Thoracic aorta (tissue), 2 donors: ENCODE measurements at regions not wholly inside any gene's neighbourhood (a gene's known extent, or its start where the extent isn't known, plus 50 kb on each side); places are given as distances from the start of the nearest gene placed in this dataset.

Experiments used
- ATAC-seq: fragments of 150-250 bp; one replicate; pipeline ENCODE4 v1.8.0; 2017; ENCODE audit warnings: low read depth; ENCODE audit not compliant: insufficient number of reproducible peaks, low FRiP score
- DNase-seq: peaks from one replicate; pipeline ENCODE4 v3.0.0-alpha.2; 2020; ENCODE audit warnings: low spot score
- H3K27ac ChIP-seq, 2 donors: fragments of 200-600 bp; sonication (generic); 1 replicate in 1 of 2; 2 replicates in 1 of 2; pipeline ENCODE4 v1.5.1; 2016; ENCODE audit warnings: mild to moderate bottlenecking in 2 of 2, moderate library complexity in 2 of 2
- H3K27me3 ChIP-seq: fragments of 200-600 bp; sonication (generic); replicated peaks from 2 replicates; pipeline ENCODE4 v1.6.0; 2016; ENCODE audit warnings: mild to moderate bottlenecking; ENCODE audit not compliant: insufficient read depth
- H3K36me3 ChIP-seq: fragments of 200-600 bp; sonication (generic); one replicate; pipeline ENCODE4 v1.5.1; 2016
- H3K4me1 ChIP-seq, 2 donors: fragments of 200-600 bp; sonication (generic); 1 replicate in 1 of 2; 2 replicates in 1 of 2; pipeline versions ENCODE4 v1.5.1 to v1.6.0; 2016; ENCODE audit warnings: low read depth in 2 of 2, mild to moderate bottlenecking in 1 of 2; ENCODE audit not compliant: control insufficient read depth in 1 of 2
- H3K4me3 ChIP-seq: fragments of 200-600 bp; sonication (generic); 2 replicates; pipeline ENCODE4 v1.5.1; 2016; ENCODE audit warnings: mild to moderate bottlenecking
- H3K9me3 ChIP-seq: fragments of 200-600 bp; sonication (generic); 2 replicates; pipeline ENCODE4 v1.5.1; 2016
- TF ChIP-seq, protein P1 (sequence below): fragments of 200-600 bp; sonication (generic); IDR thresholded peaks from one replicate; pipeline ENCODE4 v1.5.1; 2019; ENCODE audit warnings: antibody characterized with exemption

DNA sequence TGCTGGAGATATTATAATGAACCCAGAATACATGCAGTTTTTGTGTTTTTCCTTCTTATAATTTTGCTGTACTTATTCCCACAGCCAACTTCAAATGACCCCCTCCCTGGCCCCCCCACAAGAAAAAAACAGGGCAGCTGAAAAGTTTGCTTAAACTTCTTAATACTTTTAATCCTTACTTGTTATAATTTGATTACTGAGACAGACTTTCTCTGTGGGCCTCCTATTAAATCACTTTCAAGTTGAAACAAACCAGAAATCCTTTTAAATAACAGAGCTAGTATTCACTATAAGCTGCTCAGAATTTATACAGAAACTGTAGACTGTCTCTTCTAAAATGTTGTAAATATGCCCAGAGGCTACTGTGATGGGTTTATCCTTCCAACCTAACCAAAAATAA is 106.3 kb downstream of the CENPW start:
- Histone ChIP-seq H3K27me3 (no peaks in the 10 kb centered on the region), H3K27ac (no peak overlapping the region), H3K4me1 (no peaks in the 10 kb centered on the region), H3K4me3 (no peak overlapping the region), H3K9me3 (no peaks in the 10 kb centered on the region), H3K36me3 (no peaks in the 10 kb centered on the region)
- TF ChIP-seq, protein P1, sequence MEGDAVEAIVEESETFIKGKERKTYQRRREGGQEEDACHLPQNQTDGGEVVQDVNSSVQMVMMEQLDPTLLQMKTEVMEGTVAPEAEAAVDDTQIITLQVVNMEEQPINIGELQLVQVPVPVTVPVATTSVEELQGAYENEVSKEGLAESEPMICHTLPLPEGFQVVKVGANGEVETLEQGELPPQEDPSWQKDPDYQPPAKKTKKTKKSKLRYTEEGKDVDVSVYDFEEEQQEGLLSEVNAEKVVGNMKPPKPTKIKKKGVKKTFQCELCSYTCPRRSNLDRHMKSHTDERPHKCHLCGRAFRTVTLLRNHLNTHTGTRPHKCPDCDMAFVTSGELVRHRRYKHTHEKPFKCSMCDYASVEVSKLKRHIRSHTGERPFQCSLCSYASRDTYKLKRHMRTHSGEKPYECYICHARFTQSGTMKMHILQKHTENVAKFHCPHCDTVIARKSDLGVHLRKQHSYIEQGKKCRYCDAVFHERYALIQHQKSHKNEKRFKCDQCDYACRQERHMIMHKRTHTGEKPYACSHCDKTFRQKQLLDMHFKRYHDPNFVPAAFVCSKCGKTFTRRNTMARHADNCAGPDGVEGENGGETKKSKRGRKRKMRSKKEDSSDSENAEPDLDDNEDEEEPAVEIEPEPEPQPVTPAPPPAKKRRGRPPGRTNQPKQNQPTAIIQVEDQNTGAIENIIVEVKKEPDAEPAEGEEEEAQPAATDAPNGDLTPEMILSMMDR, result no peak
- DNase-seq (no peak), ATAC-seq (no peak)

- no peak for ATAC-seq
- TF ChIP-seq, protein P1, result no peak
- Histone ChIP-seq H3K4me1 (no peaks in the 10 kb centered on the region), H3K36me3 (no peaks in the 10 kb centered on the region), H3K27me3 (no peaks in the 10 kb centered on the region), H3K27ac (no peak overlapping the region), H3K9me3 (no peaks in the 10 kb centered on the region), H3K4me3 (no peak overlapping the region)
- DNase-seq, result no peak
Measured at GRCh38 chr6:126447367-126447766, 107.5 kb downstream of the CENPW start.

GRCh38 chr6:126461045-126461444 is 121.1 kb downstream of the CENPW start:
- Histone ChIP-seq H3K9me3 (no peaks in the 10 kb centered on the region), H3K27ac (no peak overlapping the region), H3K36me3 (no peaks in the 10 kb centered on the region), H3K27me3 (no peaks in the 10 kb centered on the region), H3K4me1 (no peaks in the 10 kb centered on the region), H3K4me3 (no peak overlapping the region)
- DNase-seq (no peak), ATAC-seq (no peak)
- TF ChIP-seq, protein P1, result no peak

DNA sequence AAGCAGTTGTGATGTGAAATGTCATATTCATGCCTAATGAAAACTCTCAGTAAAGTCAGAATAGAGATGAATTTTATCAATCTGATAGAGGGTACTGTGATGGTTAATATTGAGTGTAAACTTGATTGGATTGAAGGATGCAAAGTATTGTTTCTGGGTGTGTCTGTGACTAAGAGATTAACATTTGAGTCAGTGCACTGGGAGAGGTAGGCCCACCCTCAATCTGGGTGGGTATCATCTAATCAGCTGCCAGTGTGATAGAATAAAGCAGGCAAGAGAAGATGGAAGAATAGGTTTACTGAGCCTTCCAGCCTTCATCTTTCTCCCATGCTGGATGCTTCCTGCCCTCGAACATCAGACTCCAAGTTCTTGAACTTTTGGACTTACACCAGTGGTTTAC is 124.3 kb downstream of the CENPW start:
- no peak for ATAC-seq
- H3K9me3 ChIP-seq, result no peaks in the 10 kb centered on the region
- H3K27ac ChIP-seq, result no peak overlapping the region
- H3K4me3 ChIP-seq, result no peak overlapping the region
- H3K4me1 ChIP-seq, result no peaks in the 10 kb centered on the region
- H3K36me3 ChIP-seq, result no peaks in the 10 kb centered on the region
- no peak for DNase-seq
- TF ChIP-seq, protein P1, result no peak
- H3K27me3 ChIP-seq, result no peaks in the 10 kb centered on the region

- DNase-seq (no peak), ATAC-seq (no peak)
- TF ChIP-seq, protein P1, result no peak
- Histone ChIP-seq H3K9me3 (no peaks in the 10 kb centered on the region), H3K4me3 (no peak overlapping the region), H3K4me1 (no peaks in the 10 kb centered on the region), H3K27me3 (no peaks in the 10 kb centered on the region), H3K27ac (no peak overlapping the region), H3K36me3 (no peaks in the 10 kb centered on the region)
Measured at GRCh38 chr6:126475449-126475848, 135.5 kb downstream of the CENPW start.
